RPMI8226 (cell line): ENCODE measurements at regions not wholly inside any gene's neighbourhood (a gene's known extent, or its start where the extent isn't known, plus 50 kb on each side); places are given as distances from the start of the nearest gene placed in this dataset.
"Not testable (repeated sequence)": the region's sequence is repeated elsewhere in the genome, so short reads cannot be mapped to it uniquely, and the experiment has no call there.

Experiments used
- DNase-seq: peaks from one replicate; pipeline ENCODE4 v3.0.0-alpha.2; 2015

- DNase-seq = no peak
Measured at GRCh38 chr12:20003252-20003651, 365.1 kb upstream of the PDE3A start.

- no peak for DNase-seq
Measured at GRCh38 chr12:20004952-20005351, 363.4 kb upstream of the PDE3A start.

- DNase-seq = no peak
Measured at GRCh38 chr12:20006871-20007730, 361.2 kb upstream of the PDE3A start.

- not testable (repeated sequence) for DNase-seq
Measured at GRCh38 chr12:20009965-20010364, 358.4 kb upstream of the PDE3A start.

- no peak for DNase-seq
Measured at GRCh38 chr12:20011200-20011599, 357.1 kb upstream of the PDE3A start.

- no peak for DNase-seq
Measured at GRCh38 chr12:20017802-20018201, 350.5 kb upstream of the PDE3A start.

- no peak for DNase-seq
Measured at GRCh38 chr12:20018406-20018805, 349.9 kb upstream of the PDE3A start.

- no peak for DNase-seq
Measured at GRCh38 chr12:20024194-20024593, 344.1 kb upstream of the PDE3A start.

GRCh38 chr12:20028033-20028432 is 340.3 kb upstream of the PDE3A start:
- no peak for DNase-seq

GRCh38 chr12:20030826-20031225 is 337.5 kb upstream of the PDE3A start:
- DNase-seq = no peak

GRCh38 chr12:20039562-20039961 is 328.8 kb upstream of the PDE3A start:
- no peak for DNase-seq

GRCh38 chr12:20040184-20040583 is 328.2 kb upstream of the PDE3A start:
- DNase-seq = no peak

GRCh38 chr12:20040831-20041230 is 327.5 kb upstream of the PDE3A start:
- DNase-seq = peak; percentile 4

GRCh38 chr12:20044351-20044750 is 324.0 kb upstream of the PDE3A start:
- no peak for DNase-seq

GRCh38 chr12:20044846-20045245 is 323.5 kb upstream of the PDE3A start:
- DNase-seq = no peak

GRCh38 chr12:20047901-20048300 is 320.4 kb upstream of the PDE3A start:
- no peak for DNase-seq

- DNase-seq = no peak
Measured at GRCh38 chr12:20050221-20050620, 318.1 kb upstream of the PDE3A start.

- DNase-seq = no peak
Measured at GRCh38 chr12:20053782-20054181, 314.6 kb upstream of the PDE3A start.

GRCh38 chr12:20055856-20056255 is 312.5 kb upstream of the PDE3A start:
- no peak for DNase-seq

- DNase-seq = no peak
Measured at GRCh38 chr12:20057398-20057797, 310.9 kb upstream of the PDE3A start.

GRCh38 chr12:20063116-20063515 is 305.2 kb upstream of the PDE3A start:
- DNase-seq = no peak

- DNase-seq = no peak
Measured at GRCh38 chr12:20077618-20078017, 290.7 kb upstream of the PDE3A start.

GRCh38 chr12:20089077-20089476 is 279.3 kb upstream of the PDE3A start:
- DNase-seq = no peak

GRCh38 chr12:20093190-20093810 is 275.0 kb upstream of the PDE3A start:
- DNase-seq = not testable (repeated sequence)

GRCh38 chr12:20096430-20096829 is 271.9 kb upstream of the PDE3A start:
- no peak for DNase-seq
